ENCODE measurements at regions not wholly inside any gene's neighbourhood (a gene's known extent, or its start where the extent isn't known, plus 50 kb on each side); places are given as distances from the start of the nearest gene placed in this dataset.

DNA sequence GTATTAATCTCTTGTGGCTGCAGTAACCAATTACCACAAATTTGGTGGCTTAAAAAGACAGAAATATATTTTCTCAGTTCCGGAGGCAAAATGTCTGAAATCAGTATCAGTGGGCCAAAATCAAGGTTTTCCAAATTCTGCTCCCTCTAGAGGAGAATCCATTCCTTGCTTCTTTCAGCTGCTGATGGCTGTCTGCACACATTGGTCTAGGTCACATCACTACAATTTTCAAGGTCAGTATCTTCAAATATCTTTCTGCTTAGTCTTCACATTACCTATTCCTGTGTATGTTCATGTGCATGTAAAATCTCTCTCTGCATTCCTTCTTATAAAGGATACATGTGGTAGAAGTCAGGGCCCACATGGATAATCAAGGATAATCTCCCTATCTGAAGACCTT is 999.4 kb downstream of the KCNT2 start:
- intact Hi-C loops (cut with DNase I; ENCODE audit: low total_unique reads), result no loop called here
- no peaks in the 10 kb centered on the region for H3K4me1 ChIP-seq
- DNase-seq, result no peak
- no peaks in the 10 kb centered on the region for H3K9me3 ChIP-seq
- no peak overlapping the region for H3K4me3 ChIP-seq
- H3K36me3 ChIP-seq, result no peaks in the 10 kb centered on the region
- TF ChIP-seq, protein P1, sequence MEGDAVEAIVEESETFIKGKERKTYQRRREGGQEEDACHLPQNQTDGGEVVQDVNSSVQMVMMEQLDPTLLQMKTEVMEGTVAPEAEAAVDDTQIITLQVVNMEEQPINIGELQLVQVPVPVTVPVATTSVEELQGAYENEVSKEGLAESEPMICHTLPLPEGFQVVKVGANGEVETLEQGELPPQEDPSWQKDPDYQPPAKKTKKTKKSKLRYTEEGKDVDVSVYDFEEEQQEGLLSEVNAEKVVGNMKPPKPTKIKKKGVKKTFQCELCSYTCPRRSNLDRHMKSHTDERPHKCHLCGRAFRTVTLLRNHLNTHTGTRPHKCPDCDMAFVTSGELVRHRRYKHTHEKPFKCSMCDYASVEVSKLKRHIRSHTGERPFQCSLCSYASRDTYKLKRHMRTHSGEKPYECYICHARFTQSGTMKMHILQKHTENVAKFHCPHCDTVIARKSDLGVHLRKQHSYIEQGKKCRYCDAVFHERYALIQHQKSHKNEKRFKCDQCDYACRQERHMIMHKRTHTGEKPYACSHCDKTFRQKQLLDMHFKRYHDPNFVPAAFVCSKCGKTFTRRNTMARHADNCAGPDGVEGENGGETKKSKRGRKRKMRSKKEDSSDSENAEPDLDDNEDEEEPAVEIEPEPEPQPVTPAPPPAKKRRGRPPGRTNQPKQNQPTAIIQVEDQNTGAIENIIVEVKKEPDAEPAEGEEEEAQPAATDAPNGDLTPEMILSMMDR (IDR thresholded peaks at IDR 0.05), result no peak
- H3K27ac ChIP-seq, result no peak overlapping the region
- H3K27me3 ChIP-seq, result no peaks in the 10 kb centered on the region

DNA sequence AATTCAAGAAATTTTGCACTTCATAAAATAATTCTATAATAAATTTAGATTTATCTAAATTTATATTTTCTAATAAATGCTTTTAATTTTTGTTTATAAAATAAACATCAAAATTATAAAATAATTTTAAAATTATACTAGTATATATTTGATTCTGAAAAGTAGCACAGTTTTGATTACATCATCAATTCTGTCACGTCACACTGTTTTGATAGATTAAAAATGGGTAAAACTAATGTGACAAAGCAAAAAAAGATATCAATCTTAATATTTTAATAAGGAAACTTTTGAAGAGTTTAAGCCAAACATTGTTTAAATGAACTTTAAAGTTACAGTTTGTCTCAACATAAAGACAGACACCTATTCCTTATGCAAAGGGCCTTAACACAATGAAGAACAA is 1001.8 kb downstream of the KCNT2 start:
- TF ChIP-seq, protein P1 (IDR thresholded peaks at IDR 0.05), result no peak
- DNase-seq, result no peak
- H3K4me3 ChIP-seq, result no peak overlapping the region
- H3K36me3 ChIP-seq, result no peaks in the 10 kb centered on the region
- intact Hi-C loops (cut with DNase I; ENCODE audit: low total_unique reads), result no loop called here
- peaks cover 0 to 3% (median 0%) of the 10 kb centered on the region in 3 donors for H3K9me3 ChIP-seq
- no peaks in the 10 kb centered on the region for H3K4me1 ChIP-seq
- no peaks in the 10 kb centered on the region for H3K27me3 ChIP-seq
- no peak overlapping the region for H3K27ac ChIP-seq

DNA sequence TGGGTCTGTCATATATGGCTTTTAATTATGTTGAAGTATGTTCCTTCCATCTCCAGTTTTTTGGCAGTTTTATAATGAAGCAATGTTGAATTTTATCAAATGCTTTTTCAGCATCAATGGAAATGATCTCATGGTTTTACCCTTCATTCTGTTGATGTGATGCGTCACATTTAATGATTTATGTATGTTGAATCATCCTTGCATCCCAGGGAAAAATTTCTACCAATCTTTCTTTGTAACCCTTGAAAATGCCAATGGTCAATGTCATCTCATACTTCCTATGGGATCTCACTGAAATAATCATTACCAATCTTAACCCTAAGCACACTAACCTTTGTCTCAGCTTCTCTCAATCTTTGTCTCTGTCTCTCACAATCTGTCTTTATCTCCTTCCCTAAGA is 1004.0 kb downstream of the KCNT2 start:
- Histone ChIP-seq H3K27me3 (no peaks in the 10 kb centered on the region), H3K36me3 (no peaks in the 10 kb centered on the region), H3K4me1 (no peaks in the 10 kb centered on the region), H3K4me3 (no peak overlapping the region), H3K27ac (no peak overlapping the region), H3K9me3 (peaks cover 0 to 3% (median 0%) of the 10 kb centered on the region in 3 donors)
- TF ChIP-seq, protein P1 (IDR thresholded peaks at IDR 0.05), result no peak
- intact Hi-C loops (cut with DNase I; ENCODE audit: low total_unique reads), result no loop called here
- DNase-seq, result no peak

DNA sequence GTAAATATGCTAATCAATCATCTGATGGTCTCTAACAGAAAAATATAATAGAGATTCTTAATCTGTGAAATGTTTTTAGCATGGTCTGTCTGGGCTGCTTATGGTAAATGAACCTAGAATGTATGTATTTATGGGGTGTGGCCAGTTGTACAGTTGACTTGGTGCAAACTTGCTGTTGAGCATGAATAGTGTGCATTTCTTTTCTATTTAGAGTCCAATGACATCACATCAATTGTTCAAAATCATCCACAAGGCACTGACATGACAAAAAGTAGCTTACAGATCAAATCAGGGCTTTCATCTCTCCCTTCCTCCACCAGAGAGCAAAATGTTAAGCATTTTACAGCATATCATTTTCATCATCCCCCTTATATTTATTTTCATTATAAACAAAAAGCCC is 1010.3 kb downstream of the KCNT2 start:
- intact Hi-C loops (cut with DNase I; ENCODE audit: low total_unique reads), result no loop called here
- no peaks in the 10 kb centered on the region for H3K4me1 ChIP-seq
- TF ChIP-seq, protein P1 (IDR thresholded peaks at IDR 0.05), result no peak
- no peaks in the 10 kb centered on the region for H3K36me3 ChIP-seq
- H3K27me3 ChIP-seq, result no peaks in the 10 kb centered on the region
- no peaks in the 10 kb centered on the region for H3K9me3 ChIP-seq
- DNase-seq, result no peak
- no peak overlapping the region for H3K4me3 ChIP-seq
- no peak overlapping the region for H3K27ac ChIP-seq

DNA sequence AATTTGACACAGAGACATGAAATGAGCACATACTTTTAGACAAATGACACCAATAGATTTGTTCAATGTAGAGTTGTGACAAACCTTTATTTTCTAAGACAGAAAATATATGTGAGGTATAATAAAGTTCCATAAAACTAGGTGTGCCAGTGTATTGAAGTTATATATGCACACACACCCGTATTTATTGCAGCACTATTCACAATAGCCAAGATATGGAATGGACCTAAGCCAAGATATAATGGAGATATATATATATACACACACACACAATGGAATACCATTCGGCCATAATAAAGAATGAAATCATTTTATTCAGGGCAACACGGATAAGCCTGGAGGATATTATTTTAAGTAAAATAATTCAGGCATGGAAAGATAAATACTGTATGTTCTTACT is 1013.5 kb downstream of the KCNT2 start:
- no peak for DNase-seq
- no peak overlapping the region for H3K27ac ChIP-seq
- H3K36me3 ChIP-seq, result no peaks in the 10 kb centered on the region
- TF ChIP-seq, protein P1 (IDR thresholded peaks at IDR 0.05), result no peak
- H3K4me3 ChIP-seq, result no peak overlapping the region
- intact Hi-C loops (cut with DNase I; ENCODE audit: low total_unique reads), result no loop called here
- no peaks in the 10 kb centered on the region for H3K4me1 ChIP-seq
- H3K9me3 ChIP-seq, result no peaks in the 10 kb centered on the region
- no peaks in the 10 kb centered on the region for H3K27me3 ChIP-seq

DNA sequence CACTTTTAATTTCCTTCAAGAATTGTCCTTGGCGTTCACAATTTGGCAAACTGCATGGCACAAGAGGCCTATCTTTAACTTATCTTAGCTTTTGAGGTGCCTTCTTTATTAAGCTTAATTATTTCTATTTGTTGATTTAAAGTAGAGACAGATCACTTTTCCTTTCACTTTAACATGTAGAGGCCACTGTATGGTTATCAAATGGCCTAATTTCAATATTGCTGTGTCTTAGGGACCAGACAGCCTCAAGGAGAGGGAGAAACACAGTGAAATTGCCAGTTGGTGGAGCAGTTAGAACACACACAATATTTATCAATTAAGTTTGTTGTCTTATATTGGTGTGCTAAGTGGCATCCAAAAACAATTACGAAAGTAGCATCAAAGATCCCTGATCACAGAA is 1013.9 kb downstream of the KCNT2 start:
- no peak overlapping the region for H3K4me3 ChIP-seq
- intact Hi-C loops (cut with DNase I; ENCODE audit: low total_unique reads), result no loop called here
- TF ChIP-seq, protein P1 (IDR thresholded peaks at IDR 0.05), result no peak
- no peak overlapping the region for H3K27ac ChIP-seq
- H3K36me3 ChIP-seq, result no peaks in the 10 kb centered on the region
- H3K9me3 ChIP-seq, result no peaks in the 10 kb centered on the region
- H3K4me1 ChIP-seq, result no peaks in the 10 kb centered on the region
- no peak for DNase-seq
- no peaks in the 10 kb centered on the region for H3K27me3 ChIP-seq

Measured in tibial artery (tissue), 4 donors.